Endothelial cell of umbilical vein (primary cell): ENCODE measurements at regions not wholly inside any gene's neighbourhood (a gene's known extent, or its start where the extent isn't known, plus 50 kb on each side); places are given as distances from the start of the nearest gene placed in this dataset.

Source experiments
- BruUV-seq: library from RNA; stranded (reverse); fragments of 400-500 nt; replicated peaks from 2 replicates; lab custom pipeline; 2021; lab: Mats Ljungman, UMichigan
- CTCF ChIA-PET: fragments of 300-600, 350-600 bp; sonication (Branson Sonifier 250); formaldehyde crosslinking; loops from one replicate; lab custom pipeline; 2021; ENCODE audit warnings: antibody characterized with exemption, inconsistent platforms; lab: Charles Lee
- POLR2A ChIA-PET: fragments of 300-600, 350-600 bp; sonication (Branson Sonifier 250); formaldehyde crosslinking; loops from one replicate; lab custom pipeline; 2021; ENCODE audit warnings: antibody characterized with exemption, inconsistent platforms; lab: Charles Lee
- DNase-seq: peaks from one replicate; pipeline ENCODE4 v3.0.0-alpha.2; 2011; ENCODE audit warnings: low read depth, low spot score
- FAIRE-seq: peaks from 2 replicates; lab custom pipeline; 2011; peaks lifted over from hg19 to GRCh38; lab: Jason Lieb, UNC
- H2AFZ ChIP-seq: 2 replicates; pipeline ENCODE4 v1.6.0; 2012; ENCODE audit warnings: low read depth, low read length, control low read depth, inconsistent platforms
- H3K27ac ChIP-seq: 2 replicates; pipeline ENCODE4 v1.5.1; 2011; ENCODE audit warnings: low read depth, mild to moderate bottlenecking, control low read depth, low read length, moderate library complexity; ENCODE audit not compliant: insufficient read depth
- H3K27me3 ChIP-seq, 2 experiments: 2 replicates each; pipeline versions ENCODE4 v1.6.0 to v1.6.1; 2011; ENCODE audit warnings: low read length in 2 of 2, mixed read lengths in 1 of 2; ENCODE audit not compliant: control insufficient read depth in 2 of 2, insufficient read depth in 2 of 2
- H3K36me3 ChIP-seq, 2 experiments: 2 replicates in 1 of 2; 3 replicates in 1 of 2; pipeline ENCODE4 v1.5.1; 2011; ENCODE audit warnings: low read length in 2 of 2, mild to moderate bottlenecking in 1 of 2, moderate library complexity in 1 of 2; ENCODE audit not compliant: control insufficient read depth in 2 of 2, insufficient read depth in 2 of 2; ENCODE audit errors: extremely low read depth in 1 of 2
- H3K4me1 ChIP-seq: 3 replicates; pipeline ENCODE4 v1.5.1; 2011; ENCODE audit warnings: mild to moderate bottlenecking, low read length; ENCODE audit not compliant: control insufficient read depth, insufficient read depth; ENCODE audit errors: extremely low read depth
- H3K4me2 ChIP-seq: 2 replicates; pipeline ENCODE4 v1.6.1; 2011; ENCODE audit warnings: low read length, control low read depth, mixed read lengths; ENCODE audit not compliant: insufficient read depth
- H3K4me3 ChIP-seq, 3 experiments: fragments of 200-600 bp in 1 of 3; sonication (generic), shearing (Covaris generic) in 1 of 3; replicated peaks in 1 of 3; 2 replicates each; pipeline ENCODE4 v1.5.1; 2011 to 2016; ENCODE audit warnings: control low read depth in 3 of 3, low read length in 3 of 3, mild to moderate bottlenecking in 2 of 3, inconsistent platforms in 1 of 3, low read depth in 1 of 3, moderate library complexity in 1 of 3; ENCODE audit not compliant: insufficient read depth in 1 of 3
- H3K79me2 ChIP-seq: 2 replicates; pipeline ENCODE4 v1.6.0; 2012; ENCODE audit warnings: low read length, inconsistent platforms; ENCODE audit not compliant: control insufficient read depth, insufficient read depth
- H3K9ac ChIP-seq: replicated peaks from 2 replicates; pipeline ENCODE3; 2011; ENCODE audit warnings: low read length, control low read depth; ENCODE audit not compliant: insufficient read depth; ENCODE audit errors: extremely low read depth
- H3K9me1 ChIP-seq: replicated peaks from 3 replicates; pipeline ENCODE4 v1.6.0; 2011; ENCODE audit warnings: mild to moderate bottlenecking, low read length; ENCODE audit not compliant: control insufficient read depth, insufficient read depth; ENCODE audit errors: extremely low read depth
- H3K9me3 ChIP-seq: replicated peaks from 2 replicates; pipeline ENCODE4 v1.5.1; 2012; ENCODE audit warnings: low read length, inconsistent platforms; ENCODE audit not compliant: control insufficient read depth, insufficient read depth
- H4K20me1 ChIP-seq: replicated peaks from 2 replicates; pipeline ENCODE3; 2011; ENCODE audit warnings: mild to moderate bottlenecking, low read length; ENCODE audit not compliant: control insufficient read depth, insufficient read depth; ENCODE audit errors: extremely low read depth
- CTCF ChIP-seq, 2 donors: IDR thresholded peaks; 1 replicate in 1 of 2; 2 replicates in 1 of 2; pipeline ENCODE4 v1.5.1; 2011; ENCODE audit warnings: low read length in 2 of 2, mild to moderate bottlenecking in 2 of 2, moderate library complexity in 2 of 2, control low read depth in 1 of 2, inconsistent platforms in 1 of 2, low read depth in 1 of 2; ENCODE audit not compliant: insufficient read depth in 1 of 2; ENCODE audit errors: extremely low read depth in 1 of 2
- EZH2 ChIP-seq: IDR thresholded peaks from 2 replicates; pipeline ENCODE4 v1.6.1; 2012; ENCODE audit warnings: borderline replicate concordance, low read depth, mild to moderate bottlenecking, moderate library complexity, low read length, inconsistent platforms; ENCODE audit not compliant: severe bottlenecking
- FOS ChIP-seq: IDR thresholded peaks from 2 replicates; pipeline ENCODE4 v1.6.1; 2011; ENCODE audit warnings: mild to moderate bottlenecking, low read length, moderate library complexity, borderline replicate concordance; ENCODE audit not compliant: insufficient read depth
- GATA2 ChIP-seq: IDR thresholded peaks from 2 replicates; pipeline ENCODE4 v1.7.0; 2011; ENCODE audit warnings: low read depth, mild to moderate bottlenecking, moderate library complexity, mixed read lengths, low read length; ENCODE audit not compliant: insufficient read length, insufficient read depth
- JUN ChIP-seq: IDR thresholded peaks from 2 replicates; pipeline ENCODE4 v1.6.1; 2011; ENCODE audit warnings: borderline replicate concordance, low read depth; ENCODE audit not compliant: insufficient read length, insufficient read depth
- MAX ChIP-seq: IDR thresholded peaks from 2 replicates; pipeline ENCODE4 v1.6.1; 2011; ENCODE audit not compliant: insufficient read depth, insufficient read length
- MYC ChIP-seq: IDR thresholded peaks from one replicate; pipeline ENCODE4 v1.6.1; 2011; ENCODE audit warnings: mild to moderate bottlenecking, low read depth, low read length
- POLR2A ChIP-seq: IDR thresholded peaks from 2 replicates; pipeline ENCODE4 v1.6.1; 2012; ENCODE audit warnings: low read depth, mild to moderate bottlenecking, control low read depth, low read length
- POLR2AphosphoS5 ChIP-seq: IDR thresholded peaks from 2 replicates; pipeline ENCODE4 v1.6.1; 2012; ENCODE audit warnings: low read depth, mild to moderate bottlenecking, control low read depth, low read length, moderate library complexity; ENCODE audit not compliant: insufficient read depth
- dilution Hi-C: fragments of 300-500 bp; cut with MboI; formaldehyde crosslinking; loops from one replicate; pipeline ENCODE4 v1.15.0; 2019; ENCODE audit warnings: low sequenced_read_pairs; ENCODE audit not compliant: extremely low pct_ligation_motif_present
- intact Hi-C: fragments of 100-400 bp; cut with micrococcal nuclease; formaldehyde crosslinking; loops from one replicate; pipeline ENCODE4 v1.10.0; 2022

GRCh38 chr13:73433458-73433857 is 374.7 kb downstream of the KLF5 start:
- Histone ChIP-seq H3K4me1 (no peaks in the 10 kb centered on the region), H2AFZ (no peak overlapping the region), H3K9ac (no peak overlapping the region), H4K20me1 (no peaks in the 10 kb centered on the region), H3K9me1 (no peaks in the 10 kb centered on the region), H3K27me3 (no peaks in the 10 kb centered on the region), H3K4me2 (no peak overlapping the region), H3K36me3 (no peaks in the 10 kb centered on the region), H3K27ac (no peak overlapping the region), H3K9me3 (no peaks in the 10 kb centered on the region), H3K79me2 (no peaks in the 10 kb centered on the region), H3K4me3 (no peak overlapping the region)
- ChIA-PET POLR2A (no interaction called here), CTCF (no interaction called here)
- intact Hi-C loops = no loop called here
- dilution Hi-C loops = no loop called here
- BruUV-seq = no TSS peak
- no peak for TF ChIP-seq CTCF (IDR thresholded peaks at IDR 0.05; ENCODE audit: extremely low read depth in 1 of 2, insufficient read depth in 1 of 2, low read depth in 1 of 2, low read length in 2 of 2)
- no peak for TF ChIP-seq GATA2
- TF ChIP-seq MYC = no peak
- no peak for TF ChIP-seq EZH2
- TF ChIP-seq POLR2A = no peak
- no peak for TF ChIP-seq JUN
- no peak for TF ChIP-seq MAX
- no peak for TF ChIP-seq POLR2AphosphoS5
- no peak for TF ChIP-seq FOS
- no peak for DNase-seq
- FAIRE-seq = no peak
